HL-60 (cell line): ENCODE measurements at regions not wholly inside any gene's neighbourhood (a gene's known extent, or its start where the extent isn't known, plus 50 kb on each side); places are given as distances from the start of the nearest gene placed in this dataset.

Experiments
- CTCF ChIP-seq: IDR thresholded peaks from one replicate; pipeline ENCODE4 v1.5.1; 2011; ENCODE audit warnings: low read length, control low read depth, inconsistent platforms; ENCODE audit not compliant: insufficient read depth
- GABPA ChIP-seq: IDR thresholded peaks from 2 replicates; pipeline ENCODE4 v1.6.1; 2012; ENCODE audit warnings: low read depth
- POLR2AphosphoS5 ChIP-seq: IDR thresholded peaks from 2 replicates; pipeline ENCODE4 v1.6.1; 2012; ENCODE audit warnings: low read depth
- SPI1 ChIP-seq: IDR thresholded peaks from 2 replicates; pipeline ENCODE4 v1.6.1; 2012; ENCODE audit warnings: low read depth, mild to moderate bottlenecking, borderline replicate concordance
- TF ChIP-seq, protein P1 (sequence below): IDR thresholded peaks from 2 replicates; pipeline ENCODE4 v1.6.1; 2012; ENCODE audit warnings: low read depth; ENCODE audit not compliant: insufficient replicate concordance

GRCh38 chr1:67615886-67616285, 69.1 kb upstream of the GADD45A start:
- no peak for TF ChIP-seq POLR2AphosphoS5
- TF ChIP-seq CTCF, result no peak
- TF ChIP-seq, protein P1, sequence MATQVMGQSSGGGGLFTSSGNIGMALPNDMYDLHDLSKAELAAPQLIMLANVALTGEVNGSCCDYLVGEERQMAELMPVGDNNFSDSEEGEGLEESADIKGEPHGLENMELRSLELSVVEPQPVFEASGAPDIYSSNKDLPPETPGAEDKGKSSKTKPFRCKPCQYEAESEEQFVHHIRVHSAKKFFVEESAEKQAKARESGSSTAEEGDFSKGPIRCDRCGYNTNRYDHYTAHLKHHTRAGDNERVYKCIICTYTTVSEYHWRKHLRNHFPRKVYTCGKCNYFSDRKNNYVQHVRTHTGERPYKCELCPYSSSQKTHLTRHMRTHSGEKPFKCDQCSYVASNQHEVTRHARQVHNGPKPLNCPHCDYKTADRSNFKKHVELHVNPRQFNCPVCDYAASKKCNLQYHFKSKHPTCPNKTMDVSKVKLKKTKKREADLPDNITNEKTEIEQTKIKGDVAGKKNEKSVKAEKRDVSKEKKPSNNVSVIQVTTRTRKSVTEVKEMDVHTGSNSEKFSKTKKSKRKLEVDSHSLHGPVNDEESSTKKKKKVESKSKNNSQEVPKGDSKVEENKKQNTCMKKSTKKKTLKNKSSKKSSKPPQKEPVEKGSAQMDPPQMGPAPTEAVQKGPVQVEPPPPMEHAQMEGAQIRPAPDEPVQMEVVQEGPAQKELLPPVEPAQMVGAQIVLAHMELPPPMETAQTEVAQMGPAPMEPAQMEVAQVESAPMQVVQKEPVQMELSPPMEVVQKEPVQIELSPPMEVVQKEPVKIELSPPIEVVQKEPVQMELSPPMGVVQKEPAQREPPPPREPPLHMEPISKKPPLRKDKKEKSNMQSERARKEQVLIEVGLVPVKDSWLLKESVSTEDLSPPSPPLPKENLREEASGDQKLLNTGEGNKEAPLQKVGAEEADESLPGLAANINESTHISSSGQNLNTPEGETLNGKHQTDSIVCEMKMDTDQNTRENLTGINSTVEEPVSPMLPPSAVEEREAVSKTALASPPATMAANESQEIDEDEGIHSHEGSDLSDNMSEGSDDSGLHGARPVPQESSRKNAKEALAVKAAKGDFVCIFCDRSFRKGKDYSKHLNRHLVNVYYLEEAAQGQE, result no peak
- no peak for TF ChIP-seq SPI1
- TF ChIP-seq GABPA, result no peak
